ENCODE measurements at regions not wholly inside any gene's neighbourhood (a gene's known extent, or its start where the extent isn't known, plus 50 kb on each side); places are given as distances from the start of the nearest gene placed in this dataset.

GRCh38 chr15:25171856-25172687 is 217.3 kb downstream of the SNRPN start (continued):
- TF ChIP-seq CHD7 (IDR thresholded peaks at IDR 0.05; ENCODE audit: insufficient replicate concordance, low read length) = no peak
- no peak for TF ChIP-seq SUZ12 (IDR thresholded peaks at IDR 0.05; ENCODE audit: low read length)
- TF ChIP-seq, protein P1, sequence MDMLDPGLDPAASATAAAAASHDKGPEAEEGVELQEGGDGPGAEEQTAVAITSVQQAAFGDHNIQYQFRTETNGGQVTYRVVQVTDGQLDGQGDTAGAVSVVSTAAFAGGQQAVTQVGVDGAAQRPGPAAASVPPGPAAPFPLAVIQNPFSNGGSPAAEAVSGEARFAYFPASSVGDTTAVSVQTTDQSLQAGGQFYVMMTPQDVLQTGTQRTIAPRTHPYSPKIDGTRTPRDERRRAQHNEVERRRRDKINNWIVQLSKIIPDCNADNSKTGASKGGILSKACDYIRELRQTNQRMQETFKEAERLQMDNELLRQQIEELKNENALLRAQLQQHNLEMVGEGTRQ (IDR thresholded peaks at IDR 0.05; ENCODE audit: low read length) = no peak
- TF ChIP-seq POU5F1 (IDR thresholded peaks at IDR 0.05; ENCODE audit: low read depth, low read length) = no peak
- TF ChIP-seq KDM1A (IDR thresholded peaks at IDR 0.05; ENCODE audit: borderline replicate concordance, low read length) = no peak
- no peak for TF ChIP-seq BACH1 (IDR thresholded peaks at IDR 0.05; ENCODE audit: low read length)
- TF ChIP-seq SRF (IDR thresholded peaks at IDR 0.05; ENCODE audit: low read depth, low read length) = no peak
- no peak for TF ChIP-seq EZH2 (IDR thresholded peaks at IDR 0.05; ENCODE audit: low read depth, low read length, severe bottlenecking)
- TF ChIP-seq SIN3A (conservative IDR thresholded peaks at IDR 0.05 in 1 of 2, IDR thresholded peaks at IDR 0.05 in 1 of 2; ENCODE audit: low read depth in 1 of 2, low read length in 2 of 2) = no peak
